OCI-LY3 (cell line): ENCODE measurements at regions not wholly inside any gene's neighbourhood (a gene's known extent, or its start where the extent isn't known, plus 50 kb on each side); places are given as distances from the start of the nearest gene placed in this dataset.

ENCODE experiments used
- CTCF ChIP-seq: fragments of 200-600, 300-600 bp; sonication (generic); IDR thresholded peaks from 2 replicates; pipeline ENCODE4 v1.5.1; 2014; ENCODE audit warnings: antibody characterized with exemption, low read length, low read depth
- EZH2phosphoT487 ChIP-seq: fragments of 200-600 bp; shearing (Covaris generic); IDR thresholded peaks from 2 replicates; pipeline ENCODE4 v1.6.1; 2018; ENCODE audit warnings: antibody characterized with exemption, mixed run types, low read depth

GRCh38 chr18:75548353-75548905 lies 120.9 kb upstream of the SMIM21 start:
- no peak for TF ChIP-seq CTCF
- TF ChIP-seq EZH2phosphoT487, result no peak
